Muscle layer of colon (tissue), 2 donors: ENCODE measurements at regions not wholly inside any gene's neighbourhood (a gene's known extent, or its start where the extent isn't known, plus 50 kb on each side); places are given as distances from the start of the nearest gene placed in this dataset.
"Not testable (repeated sequence)": the region's sequence is repeated elsewhere in the genome, so short reads cannot be mapped to it uniquely, and the experiment has no call there.

Source experiments
- H3K27ac ChIP-seq: one replicate; pipeline ENCODE4 v1.7.0; 2013; ENCODE audit warnings: low read depth, mild to moderate bottlenecking, low read length, moderate library complexity
- H3K27me3 ChIP-seq, 2 donors: one replicate each; pipeline ENCODE4 v1.7.0; 2013; ENCODE audit warnings: low read length in 2 of 2, mild to moderate bottlenecking in 2 of 2; ENCODE audit not compliant: insufficient read depth in 2 of 2, control insufficient read depth in 1 of 2
- H3K36me3 ChIP-seq: one replicate; pipeline ENCODE4 v1.7.0; 2013; ENCODE audit warnings: mild to moderate bottlenecking, low read length; ENCODE audit not compliant: insufficient read depth
- H3K4me1 ChIP-seq: one replicate; pipeline ENCODE4 v1.7.0; 2013; ENCODE audit warnings: mild to moderate bottlenecking, low read length; ENCODE audit not compliant: insufficient read depth
- H3K4me3 ChIP-seq, 2 donors: one replicate each; pipeline ENCODE4 v1.7.0; 2013; ENCODE audit warnings: low read length in 2 of 2, low read depth in 1 of 2, mild to moderate bottlenecking in 1 of 2, moderate library complexity in 1 of 2
- H3K9ac ChIP-seq: one replicate; pipeline ENCODE4 v1.7.0; 2013; ENCODE audit warnings: low read length
- H3K9me3 ChIP-seq: one replicate; pipeline ENCODE4 v1.7.0; 2013; ENCODE audit warnings: mild to moderate bottlenecking, low read length
- donor health status: abdominal sarcoma.
- donor health status: Adenocarcinoma of cecum.

DNA sequence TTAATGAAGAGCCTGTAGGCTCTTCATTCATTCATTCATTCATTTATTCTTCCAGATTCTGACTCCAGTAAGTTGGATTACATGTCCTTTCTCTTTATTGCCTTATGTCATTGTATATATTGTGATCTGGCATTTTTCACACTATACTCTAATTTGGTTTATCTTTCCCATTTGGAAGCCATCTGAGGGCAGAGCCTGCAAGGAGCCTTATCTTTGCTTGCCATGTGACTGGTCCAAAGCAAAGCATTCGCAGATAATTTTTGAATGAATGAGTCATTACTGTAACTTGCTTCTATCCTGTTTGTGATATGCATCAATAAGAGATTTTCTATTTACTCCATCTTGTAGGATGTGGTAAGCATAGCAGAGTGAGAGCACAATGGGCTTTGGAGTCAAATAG, 108.4 kb upstream of the DAB1 start:
- Histone ChIP-seq H3K27me3 (no peaks in the 10 kb centered on the region), H3K9me3 (peaks cover 3% of the 10 kb centered on the region), H3K9ac (no peak overlapping the region), H3K27ac (no peak overlapping the region), H3K36me3 (no peaks in the 10 kb centered on the region), H3K4me3 (no peak overlapping the region), H3K4me1 (no peaks in the 10 kb centered on the region)

DNA sequence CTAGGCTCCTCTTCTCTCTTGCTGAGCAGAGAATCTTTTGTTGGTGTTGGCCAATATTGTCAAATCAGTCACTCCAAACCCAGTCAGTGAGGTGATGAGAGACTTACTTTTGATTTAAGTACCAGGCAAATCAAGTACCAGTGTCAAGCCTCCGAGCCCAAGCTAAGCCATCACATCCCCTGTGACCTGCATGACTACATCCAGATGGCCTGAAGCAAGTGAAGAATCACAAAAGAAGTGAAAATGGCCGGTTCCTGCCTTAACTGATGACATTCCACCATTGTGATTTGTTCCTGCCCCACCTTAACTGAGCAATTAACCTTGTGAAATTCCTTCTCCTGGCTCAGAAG, 107.0 kb upstream of the DAB1 start:
- not testable (repeated sequence) for H3K9me3 ChIP-seq, H3K4me1 ChIP-seq, H3K36me3 ChIP-seq, H3K4me3 ChIP-seq, H3K27ac ChIP-seq, H3K9ac ChIP-seq, H3K27me3 ChIP-seq

DNA sequence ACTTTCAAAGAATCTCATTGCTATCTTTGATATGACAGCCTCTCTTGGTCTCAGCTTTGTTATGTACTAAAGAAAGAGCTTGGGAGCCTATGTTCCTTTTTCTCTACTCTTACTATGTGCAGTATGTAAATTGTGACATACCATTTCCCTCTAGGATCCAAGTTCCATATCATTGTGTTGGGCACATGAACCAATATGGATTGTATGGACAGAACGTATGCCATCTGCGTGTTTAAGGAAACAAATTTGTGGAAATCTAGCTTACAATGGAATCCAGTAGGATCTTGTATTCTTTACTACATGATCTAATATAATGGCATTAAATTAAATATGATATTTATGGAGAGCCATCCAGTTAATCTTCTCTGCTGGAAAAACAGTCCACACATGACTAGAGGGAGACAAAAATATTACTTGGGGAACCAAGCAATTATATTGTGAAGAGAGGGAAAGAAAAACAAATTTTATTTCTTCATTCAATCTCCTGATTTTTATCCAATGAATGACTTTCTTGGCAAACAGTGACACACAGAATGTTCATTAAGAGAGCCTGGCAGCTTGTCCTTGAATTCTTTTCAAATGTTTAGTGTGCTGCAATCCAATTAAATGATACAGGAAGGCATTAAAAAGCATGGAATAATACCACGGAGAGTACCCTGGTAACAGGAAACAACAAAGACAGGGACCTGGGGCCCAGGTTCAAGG, 106.5 kb upstream of the DAB1 start:
- Histone ChIP-seq H3K4me1 (no peaks in the 10 kb centered on the region), H3K27me3 (no peaks in the 10 kb centered on the region), H3K27ac (no peak overlapping the region), H3K9me3 (peaks cover 3% of the 10 kb centered on the region), H3K36me3 (no peaks in the 10 kb centered on the region), H3K4me3 (no peak overlapping the region), H3K9ac (no peak overlapping the region)

- H3K9ac ChIP-seq: no peak overlapping the region
- no peaks in the 10 kb centered on the region for H3K9me3 ChIP-seq
- no peak overlapping the region for H3K4me3 ChIP-seq
- no peaks in the 10 kb centered on the region for H3K27me3 ChIP-seq
- no peaks in the 10 kb centered on the region for H3K36me3 ChIP-seq
- no peak overlapping the region for H3K27ac ChIP-seq
- no peaks in the 10 kb centered on the region for H3K4me1 ChIP-seq
These were observed 98.7 kb upstream of the DAB1 start for GRCh38 chr1:57522575-57522974.

GRCh38 chr1:57520743-57521515, 97.1 kb upstream of the DAB1 start:
- Histone ChIP-seq H3K36me3 (no peaks in the 10 kb centered on the region), H3K9ac (no peak overlapping the region), H3K9me3 (no peaks in the 10 kb centered on the region), H3K27me3 (no peaks in the 10 kb centered on the region), H3K27ac (no peak overlapping the region), H3K4me3 (no peak overlapping the region), H3K4me1 (no peaks in the 10 kb centered on the region)

- no peaks in the 10 kb centered on the region for H3K36me3 ChIP-seq
- H3K4me3 ChIP-seq: no peak overlapping the region
- H3K4me1 ChIP-seq: no peaks in the 10 kb centered on the region
- no peaks in the 10 kb centered on the region for H3K9me3 ChIP-seq
- H3K27me3 ChIP-seq: no peaks in the 10 kb centered on the region
- no peak overlapping the region for H3K27ac ChIP-seq
- H3K9ac ChIP-seq: no peak overlapping the region
These were observed 94.6 kb upstream of the DAB1 start for GRCh38 chr1:57518496-57518895.

GRCh38 chr1:57517587-57518374, 93.9 kb upstream of the DAB1 start:
- no peaks in the 10 kb centered on the region for H3K27me3 ChIP-seq
- H3K27ac ChIP-seq: no peak overlapping the region
- H3K36me3 ChIP-seq: no peaks in the 10 kb centered on the region
- no peak overlapping the region for H3K9ac ChIP-seq
- H3K4me3 ChIP-seq: no peak overlapping the region
- H3K4me1 ChIP-seq: no peaks in the 10 kb centered on the region
- no peaks in the 10 kb centered on the region for H3K9me3 ChIP-seq

- Histone ChIP-seq H3K36me3 (no peaks in the 10 kb centered on the region), H3K4me3 (no peak overlapping the region), H3K27me3 (no peaks in the 10 kb centered on the region), H3K9ac (no peak overlapping the region), H3K27ac (no peak overlapping the region), H3K4me1 (no peaks in the 10 kb centered on the region), H3K9me3 (no peaks in the 10 kb centered on the region)
These were observed 88.5 kb upstream of the DAB1 start for GRCh38 chr1:57512386-57512785.

DNA sequence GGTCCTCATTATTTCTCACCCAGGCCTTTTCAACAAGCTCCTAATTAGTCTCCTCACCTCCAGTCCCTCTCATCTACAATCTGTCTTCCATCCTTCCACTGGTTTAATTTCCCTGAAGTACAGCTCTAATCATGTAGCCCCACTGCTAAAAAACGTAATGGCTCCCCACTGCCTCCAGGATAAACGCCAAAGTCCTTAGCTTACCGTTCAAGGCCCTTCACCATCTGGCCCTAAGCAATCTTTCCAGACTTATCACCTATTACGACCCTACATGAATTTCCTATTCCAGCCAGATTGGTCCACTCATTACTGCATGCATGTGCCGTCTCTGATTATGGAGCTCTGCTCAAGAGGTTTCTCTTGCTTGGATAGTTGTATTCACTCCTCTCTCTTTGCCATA, 83.1 kb upstream of the DAB1 start:
- Histone ChIP-seq H3K27me3 (no peaks in the 10 kb centered on the region), H3K4me3 (no peak overlapping the region), H3K4me1 (no peaks in the 10 kb centered on the region), H3K27ac (no peak overlapping the region), H3K9ac (no peak overlapping the region), H3K36me3 (no peaks in the 10 kb centered on the region), H3K9me3 (no peaks in the 10 kb centered on the region)

DNA sequence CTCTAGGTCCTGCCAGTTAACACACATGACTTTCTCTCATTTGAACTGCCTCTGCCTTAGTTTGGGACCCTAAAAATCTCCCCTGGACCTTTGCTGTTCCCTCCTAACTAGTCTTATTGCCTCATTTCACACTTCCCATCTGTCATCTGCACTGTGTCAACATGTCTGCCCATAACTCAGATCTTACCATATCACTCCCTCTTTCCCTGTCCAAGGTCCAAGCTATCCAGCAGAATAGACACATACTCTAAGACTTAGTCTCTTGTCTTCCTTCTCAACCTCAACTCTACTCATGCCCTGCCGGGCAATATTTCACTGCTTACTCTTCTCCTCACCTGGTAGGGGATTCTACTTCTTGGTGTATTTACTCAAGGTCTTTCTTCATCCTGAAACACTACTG, 79.5 kb upstream of the DAB1 start:
- H3K4me1 ChIP-seq: no peaks in the 10 kb centered on the region

GRCh38 chr1:57500136-57500830, 76.4 kb upstream of the DAB1 start:
- Histone ChIP-seq H3K9me3 (no peaks in the 10 kb centered on the region), H3K4me3 (no peak overlapping the region), H3K9ac (no peak overlapping the region), H3K36me3 (no peaks in the 10 kb centered on the region), H3K4me1 (no peaks in the 10 kb centered on the region), H3K27me3 (no peaks in the 10 kb centered on the region), H3K27ac (no peak overlapping the region)

More for the DNA sequence above, 79.5 kb upstream of the DAB1 start:
- Histone ChIP-seq H3K36me3 (no peaks in the 10 kb centered on the region), H3K27ac (no peak overlapping the region), H3K9ac (no peak overlapping the region), H3K4me3 (no peak overlapping the region), H3K27me3 (no peaks in the 10 kb centered on the region), H3K9me3 (no peaks in the 10 kb centered on the region)
